Lung microvascular endothelial cell (primary cell): ENCODE measurements at regions not wholly inside any gene's neighbourhood (a gene's known extent, or its start where the extent isn't known, plus 50 kb on each side); places are given as distances from the start of the nearest gene placed in this dataset.
"Not testable (repeated sequence)": the region's sequence is repeated elsewhere in the genome, so short reads cannot be mapped to it uniquely, and the experiment has no call there.

ENCODE experiments used
- DNase-seq, 2 donors: peaks; one replicate each; pipeline versions ENCODE4 v3.0.0 to v3.0.0-alpha.2; 2010; ENCODE audit warnings: low read depth in 2 of 2

DNA sequence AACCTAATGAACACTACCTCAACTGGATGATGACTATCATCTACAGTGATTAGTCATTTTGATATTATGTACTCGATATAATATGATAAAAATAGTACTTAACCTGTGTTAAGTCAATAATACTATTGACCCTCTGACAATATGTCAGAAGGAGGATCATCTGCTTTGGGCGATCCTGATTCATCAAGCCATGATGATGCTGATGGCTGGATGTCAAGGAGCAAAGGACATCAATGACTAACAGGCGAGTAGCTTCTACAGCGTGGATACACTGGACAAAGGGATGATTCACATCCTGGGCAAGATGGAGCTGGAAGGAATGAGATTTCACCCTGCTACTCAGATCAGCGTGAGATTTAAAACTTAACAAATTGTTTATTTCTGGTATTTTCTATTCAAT, 94.4 kb upstream of the SKAP2 start:
- DNase-seq, result peak; percentile 24 to 94

DNA sequence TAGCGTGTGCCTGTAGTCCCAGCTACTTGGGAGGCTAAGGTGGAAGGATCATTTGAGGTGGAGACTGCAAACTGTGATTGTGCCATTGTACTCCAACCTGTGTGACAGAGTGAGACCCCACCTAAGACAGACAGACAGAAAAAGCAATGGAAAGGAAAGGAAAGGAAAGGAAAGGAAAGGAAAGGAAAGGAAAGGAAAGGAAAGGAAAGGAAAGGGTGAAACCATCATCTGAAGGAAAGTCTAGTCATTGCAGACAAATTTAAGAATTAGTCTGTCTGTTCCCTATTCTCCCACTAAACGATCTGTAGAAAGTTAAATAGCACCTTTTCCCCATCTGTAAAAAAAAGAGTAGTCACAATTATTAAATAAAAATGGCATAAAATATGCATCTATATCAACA, 91.1 kb upstream of the SKAP2 start:
- DNase-seq, result no peak

DNA sequence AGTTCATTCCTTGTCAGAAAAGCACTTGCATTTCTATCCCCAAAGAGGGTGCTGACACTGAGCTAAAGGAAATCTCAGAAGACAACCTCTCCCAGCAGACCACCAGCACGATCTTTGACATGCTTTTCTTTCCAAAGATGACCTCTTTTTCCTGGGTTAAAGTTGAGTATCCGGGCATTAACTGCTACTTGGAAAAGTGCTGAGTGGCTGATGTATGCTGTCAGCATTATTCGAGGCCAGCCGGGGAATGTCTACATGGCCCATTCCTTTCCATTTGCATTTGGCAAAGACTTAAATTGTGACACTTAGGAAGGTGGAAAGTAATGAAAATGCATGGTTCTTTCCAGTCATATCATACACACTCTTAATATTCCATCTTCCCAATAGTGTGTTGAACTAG, 90.6 kb upstream of the SKAP2 start:
- DNase-seq, result no peak

GRCh38 chr7:26951407-26951950, 87.1 kb upstream of the SKAP2 start:
- no peak for DNase-seq

- DNase-seq, result no peak
Measured at GRCh38 chr7:26950889-26951288, 86.5 kb upstream of the SKAP2 start.

GRCh38 chr7:26949319-26949718, 84.9 kb upstream of the SKAP2 start:
- DNase-seq, result no peak

GRCh38 chr7:26948617-26949118, 84.3 kb upstream of the SKAP2 start:
- DNase-seq, result no peak

DNA sequence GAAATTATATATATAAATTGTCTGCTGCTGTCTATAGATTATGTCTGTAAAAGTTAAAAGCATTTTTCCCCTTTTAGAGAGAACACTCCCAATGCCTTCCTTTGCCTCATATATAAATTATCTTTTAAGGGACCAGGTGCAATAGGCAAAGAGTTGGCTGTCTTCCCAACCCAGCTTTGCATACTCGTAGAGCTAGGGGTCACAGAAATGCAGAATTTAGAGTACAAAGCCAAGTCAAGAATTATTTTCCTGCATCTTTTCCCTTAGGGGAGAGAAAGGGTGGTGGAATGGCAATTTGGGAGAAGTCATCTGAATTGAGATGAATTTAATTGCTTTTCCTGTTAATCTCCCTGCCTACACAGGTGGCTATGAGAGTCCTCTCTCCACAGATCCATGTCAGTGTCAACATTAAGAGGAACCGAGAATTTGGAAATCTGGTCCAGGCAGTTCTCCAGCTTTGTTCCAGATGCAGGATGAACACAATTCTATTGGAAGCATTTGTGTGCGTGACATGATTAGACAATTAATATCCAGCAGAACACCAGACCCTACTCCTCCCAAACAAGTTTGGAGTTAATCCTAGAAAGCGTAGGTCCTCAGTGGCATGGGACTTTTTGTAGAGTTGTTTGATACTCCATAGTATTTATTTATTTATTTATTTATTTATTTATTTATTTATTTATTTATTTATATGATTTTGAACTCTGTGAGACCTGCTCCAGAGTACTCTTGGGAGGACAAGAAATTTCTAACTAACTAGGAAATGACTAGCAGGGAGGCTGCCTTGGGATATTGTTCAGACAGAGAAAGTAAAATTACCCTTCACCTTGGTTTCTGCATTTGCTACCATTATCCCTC, 80.3 kb upstream of the SKAP2 start:
- no peak for DNase-seq

DNA sequence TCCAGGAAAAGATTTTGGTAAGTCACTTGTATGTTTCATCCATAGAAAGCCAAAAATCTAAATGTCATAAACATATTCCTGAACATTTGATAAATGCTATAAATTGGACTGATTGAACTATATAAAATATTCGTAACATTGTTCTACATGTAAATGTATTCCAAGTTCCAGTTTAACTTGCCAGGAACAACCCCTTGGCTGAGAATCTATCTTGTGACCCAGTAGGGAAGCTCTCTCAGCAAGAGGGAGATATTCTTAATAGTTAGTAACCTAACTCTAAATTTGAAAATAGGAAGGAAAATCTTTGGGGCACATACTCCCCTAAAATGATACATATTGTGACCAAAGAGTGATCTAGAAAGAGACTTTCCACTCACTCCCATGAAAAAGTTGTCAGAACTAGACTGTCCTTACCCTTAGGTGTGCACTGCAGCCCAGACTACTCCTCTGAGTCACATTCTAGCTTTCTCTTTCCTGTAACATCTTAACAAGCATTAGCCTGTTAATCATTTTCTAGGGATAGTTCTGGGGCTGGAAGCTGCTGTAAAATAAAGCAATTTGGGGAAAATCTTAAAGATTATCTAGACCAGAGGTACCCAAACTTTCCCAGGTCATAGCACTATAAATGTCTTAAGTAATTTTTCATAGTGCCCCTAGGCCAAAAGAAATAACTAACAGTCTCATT, 73.7 kb upstream of the SKAP2 start:
- no peak for DNase-seq

- no peak for DNase-seq
Measured at GRCh38 chr7:26937306-26937705, 72.9 kb upstream of the SKAP2 start.

DNA sequence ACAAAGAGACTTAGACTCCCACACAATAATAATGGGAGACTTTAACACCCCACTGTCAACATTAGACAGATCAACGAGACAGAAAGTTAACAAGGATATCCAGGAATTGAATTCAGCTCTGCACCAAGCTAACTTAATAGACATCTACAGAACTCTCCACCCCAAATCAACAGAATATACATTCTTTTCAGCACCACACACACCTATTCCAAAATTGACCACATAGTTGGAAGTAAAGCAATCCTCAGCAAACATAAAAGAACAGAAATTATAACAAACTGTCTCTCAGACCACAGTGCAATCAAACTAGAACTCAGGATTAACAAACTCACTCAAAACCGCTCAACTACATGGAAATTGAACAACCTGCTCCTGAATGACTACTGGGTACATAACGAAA, 68.2 kb upstream of the SKAP2 start:
- not testable (repeated sequence) for DNase-seq

GRCh38 chr7:26930845-26931244, 66.5 kb upstream of the SKAP2 start:
- DNase-seq, result no peak

DNA sequence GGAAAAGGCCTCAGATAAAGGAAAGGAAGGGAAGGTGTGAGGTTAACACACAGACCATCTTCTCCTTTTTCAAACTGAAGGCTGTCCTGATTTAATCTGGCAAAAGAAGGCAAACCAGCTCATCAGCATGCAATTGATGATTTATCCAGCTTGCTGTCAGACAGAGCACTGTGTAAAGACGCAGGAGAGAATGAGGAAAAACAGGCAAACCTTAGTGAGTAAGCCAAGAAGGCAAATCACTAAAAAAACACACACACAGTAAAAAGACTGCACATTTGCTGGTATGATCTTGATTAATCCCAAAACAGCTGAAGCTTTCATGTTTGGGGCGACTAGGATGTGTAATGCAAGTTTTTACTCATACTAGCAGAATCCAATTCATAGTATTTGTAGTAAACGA, 65.8 kb upstream of the SKAP2 start:
- no peak for DNase-seq

GRCh38 chr7:26928703-26929347, 64.4 kb upstream of the SKAP2 start:
- DNase-seq, result no peak

DNA sequence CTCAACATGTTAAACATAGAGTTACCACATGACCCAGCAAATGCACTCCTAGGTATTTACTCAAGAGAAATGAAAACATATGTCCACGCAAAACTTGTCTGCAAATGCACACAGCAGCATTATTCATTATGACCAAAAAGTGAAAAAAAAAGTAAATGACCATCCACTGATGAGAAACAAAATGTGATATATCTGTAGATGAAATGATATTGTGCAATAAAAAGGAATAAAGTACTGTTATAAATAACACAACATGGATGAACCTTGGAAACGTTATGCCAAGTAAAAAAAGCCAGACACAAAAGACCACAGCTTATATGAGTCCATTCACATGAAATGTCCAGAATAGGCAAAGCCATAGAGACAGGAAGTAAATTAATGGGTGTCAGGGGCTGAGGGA, 61.4 kb upstream of the SKAP2 start:
- DNase-seq, result no peak

DNA sequence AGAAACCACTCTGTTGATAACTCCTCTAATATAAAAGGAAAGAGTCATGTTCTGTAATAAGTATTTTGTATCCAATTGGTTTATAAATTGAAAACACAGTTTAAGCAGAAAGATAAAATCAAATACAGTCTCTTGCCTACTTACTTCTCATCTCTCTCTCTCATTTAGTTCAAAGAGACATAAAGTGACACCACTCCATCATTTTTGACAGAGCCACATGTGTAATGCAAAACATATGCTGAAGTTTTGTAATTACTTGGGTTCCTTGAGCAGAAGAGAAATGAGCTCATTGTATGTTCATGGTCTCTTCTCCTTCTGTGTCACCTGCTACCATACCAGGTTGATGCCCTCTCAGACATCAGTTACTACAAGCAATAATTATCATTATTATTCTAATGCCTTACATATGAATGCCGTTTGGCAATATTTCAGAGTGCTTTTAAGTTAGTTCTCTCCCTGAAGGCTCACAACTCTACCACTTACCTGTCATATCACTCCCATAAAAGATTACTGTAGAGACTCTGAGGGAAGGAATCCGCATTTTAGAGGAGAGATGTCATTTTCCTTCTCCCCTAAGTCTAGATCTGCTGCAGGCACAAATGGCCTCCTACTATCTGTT, 59.9 kb upstream of the SKAP2 start:
- DNase-seq, result no peak

GRCh38 chr7:26919906-26920493, 55.6 kb upstream of the SKAP2 start:
- DNase-seq, result no peak

GRCh38 chr7:26918241-26918640, 53.9 kb upstream of the SKAP2 start:
- no peak for DNase-seq

DNA sequence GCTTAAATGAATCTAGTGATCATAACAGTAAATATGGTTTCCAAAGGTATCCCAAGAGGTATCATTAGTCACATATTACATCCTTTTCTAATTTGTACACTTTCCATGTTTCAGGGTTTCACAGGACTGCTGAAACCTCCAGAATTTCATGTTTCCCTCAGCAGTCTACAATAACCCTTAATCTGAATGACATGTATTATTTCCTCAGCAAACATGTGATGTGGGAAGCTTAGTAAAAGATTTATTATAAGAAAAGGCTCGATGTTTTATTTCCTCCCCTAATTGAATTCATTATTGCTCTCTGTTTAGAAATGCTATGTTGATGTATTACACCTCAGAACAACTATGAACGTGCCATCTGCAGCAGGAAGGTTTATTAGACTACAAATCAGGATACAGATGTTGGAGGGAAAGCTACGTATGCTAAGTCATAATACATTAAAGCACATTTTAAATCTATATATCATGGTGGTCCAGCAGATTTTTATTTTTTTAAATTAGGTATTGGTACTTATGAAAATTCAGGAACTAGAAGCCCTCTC, 52.5 kb upstream of the SKAP2 start:
- no peak for DNase-seq

DNA sequence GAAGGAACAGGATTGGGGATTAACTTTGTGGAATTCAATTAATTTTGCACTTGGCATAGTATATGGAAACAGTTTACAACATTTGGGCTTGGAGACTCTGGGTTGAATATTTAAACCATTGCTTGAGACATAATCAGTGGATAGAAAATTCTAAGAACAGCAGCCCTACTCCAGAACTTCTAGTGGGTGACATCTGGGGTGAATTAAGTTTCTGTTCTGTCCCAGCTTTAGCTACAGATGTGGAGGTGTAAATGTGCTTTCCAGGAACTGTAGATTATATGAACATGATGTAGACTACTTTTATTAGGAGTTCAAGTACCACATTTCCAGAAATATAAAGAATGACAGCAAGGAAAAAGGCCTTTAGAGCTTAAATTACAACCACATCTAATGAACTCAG, 51.9 kb upstream of the SKAP2 start:
- DNase-seq, result no peak
